Tibial nerve (tissue), 3 donors: ENCODE measurements at regions not wholly inside any gene's neighbourhood (a gene's known extent, or its start where the extent isn't known, plus 50 kb on each side); places are given as distances from the start of the nearest gene placed in this dataset.

ENCODE experiments used
- POLR2A ChIP-seq, 2 donors: fragments of 450-650 bp; IDR thresholded peaks; one replicate each; pipeline ENCODE4 v1.6.1; 2017; ENCODE audit warnings: antibody characterized with exemption in 2 of 2, mild to moderate bottlenecking in 2 of 2, moderate library complexity in 2 of 2
- TF ChIP-seq, protein P1 (sequence below), 5 experiments: fragments of 200-600 bp in 3 of 5; fragments of 450-650 bp in 2 of 5; sonication (generic) in 3 of 5; IDR thresholded peaks; one replicate each; pipeline ENCODE4 v1.5.1; 2016 to 2019; ENCODE audit warnings: antibody characterized with exemption in 5 of 5, mild to moderate bottlenecking in 3 of 5, moderate library complexity in 2 of 5

DNA sequence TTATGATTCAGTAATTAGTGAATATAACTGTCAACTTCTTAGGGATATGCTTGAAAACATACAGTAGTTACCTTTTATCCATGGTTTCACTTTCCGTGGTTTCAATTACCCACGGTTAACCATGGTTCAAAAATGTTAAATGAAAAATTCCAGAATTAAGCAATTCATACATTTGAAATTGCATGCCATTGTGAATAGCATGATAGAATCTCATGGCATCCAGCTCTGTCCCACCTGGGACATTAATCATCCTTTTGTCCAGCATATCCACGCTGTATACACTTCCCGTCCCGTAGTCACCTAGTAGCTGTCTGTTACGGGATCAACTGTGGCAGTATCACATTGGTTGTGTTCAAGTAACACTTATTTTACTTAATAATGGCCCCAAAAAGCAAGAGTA lies 781.7 kb upstream of the CITED2 start:
- TF ChIP-seq, protein P1, sequence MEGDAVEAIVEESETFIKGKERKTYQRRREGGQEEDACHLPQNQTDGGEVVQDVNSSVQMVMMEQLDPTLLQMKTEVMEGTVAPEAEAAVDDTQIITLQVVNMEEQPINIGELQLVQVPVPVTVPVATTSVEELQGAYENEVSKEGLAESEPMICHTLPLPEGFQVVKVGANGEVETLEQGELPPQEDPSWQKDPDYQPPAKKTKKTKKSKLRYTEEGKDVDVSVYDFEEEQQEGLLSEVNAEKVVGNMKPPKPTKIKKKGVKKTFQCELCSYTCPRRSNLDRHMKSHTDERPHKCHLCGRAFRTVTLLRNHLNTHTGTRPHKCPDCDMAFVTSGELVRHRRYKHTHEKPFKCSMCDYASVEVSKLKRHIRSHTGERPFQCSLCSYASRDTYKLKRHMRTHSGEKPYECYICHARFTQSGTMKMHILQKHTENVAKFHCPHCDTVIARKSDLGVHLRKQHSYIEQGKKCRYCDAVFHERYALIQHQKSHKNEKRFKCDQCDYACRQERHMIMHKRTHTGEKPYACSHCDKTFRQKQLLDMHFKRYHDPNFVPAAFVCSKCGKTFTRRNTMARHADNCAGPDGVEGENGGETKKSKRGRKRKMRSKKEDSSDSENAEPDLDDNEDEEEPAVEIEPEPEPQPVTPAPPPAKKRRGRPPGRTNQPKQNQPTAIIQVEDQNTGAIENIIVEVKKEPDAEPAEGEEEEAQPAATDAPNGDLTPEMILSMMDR (IDR thresholded peaks at IDR 0.05): no peak
- no peak for TF ChIP-seq POLR2A (IDR thresholded peaks at IDR 0.05)
